AG10803 (cell line): ENCODE measurements at regions not wholly inside any gene's neighbourhood (a gene's known extent, or its start where the extent isn't known, plus 50 kb on each side); places are given as distances from the start of the nearest gene placed in this dataset.
"Not testable (repeated sequence)": the region's sequence is repeated elsewhere in the genome, so short reads cannot be mapped to it uniquely, and the experiment has no call there.

Source experiments
- DNase-seq: peaks from one replicate; pipeline ENCODE4 v3.0.0; 2010; ENCODE audit warnings: low read depth
- H3K4me3 ChIP-seq: 2 replicates; pipeline ENCODE4 v1.5.1; 2011; ENCODE audit warnings: mild to moderate bottlenecking, low read length, control low read depth

- not testable (repeated sequence) for DNase-seq, H3K4me3 ChIP-seq
These were observed 182.8 kb downstream of the TRIM43 start for GRCh38 chr2:95774322-95775192.

DNA sequence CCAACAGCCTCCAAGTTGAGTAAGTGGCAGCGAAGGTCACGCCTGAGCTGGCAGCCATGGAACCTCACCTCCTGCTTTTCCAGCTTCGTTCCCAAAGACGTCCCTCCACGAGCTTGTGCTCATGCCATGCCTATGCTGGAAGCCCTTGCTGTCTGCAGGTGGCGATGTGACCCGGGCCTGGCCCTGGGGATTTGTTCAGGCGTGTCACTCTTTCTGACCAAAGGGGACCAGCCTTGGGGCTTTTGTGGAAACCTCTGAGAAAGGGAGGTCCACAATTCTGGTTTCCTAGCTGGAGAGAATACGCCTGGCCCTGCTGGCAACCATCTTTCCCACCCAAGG is 183.4 kb downstream of the TRIM43 start:
- DNase-seq, H3K4me3 ChIP-seq: not testable (repeated sequence)
